ENCODE measurements at regions not wholly inside any gene's neighbourhood (a gene's known extent, or its start where the extent isn't known, plus 50 kb on each side); places are given as distances from the start of the nearest gene placed in this dataset.
"Not testable (repeated sequence)": the region's sequence is repeated elsewhere in the genome, so short reads cannot be mapped to it uniquely, and the experiment has no call there.

DNA sequence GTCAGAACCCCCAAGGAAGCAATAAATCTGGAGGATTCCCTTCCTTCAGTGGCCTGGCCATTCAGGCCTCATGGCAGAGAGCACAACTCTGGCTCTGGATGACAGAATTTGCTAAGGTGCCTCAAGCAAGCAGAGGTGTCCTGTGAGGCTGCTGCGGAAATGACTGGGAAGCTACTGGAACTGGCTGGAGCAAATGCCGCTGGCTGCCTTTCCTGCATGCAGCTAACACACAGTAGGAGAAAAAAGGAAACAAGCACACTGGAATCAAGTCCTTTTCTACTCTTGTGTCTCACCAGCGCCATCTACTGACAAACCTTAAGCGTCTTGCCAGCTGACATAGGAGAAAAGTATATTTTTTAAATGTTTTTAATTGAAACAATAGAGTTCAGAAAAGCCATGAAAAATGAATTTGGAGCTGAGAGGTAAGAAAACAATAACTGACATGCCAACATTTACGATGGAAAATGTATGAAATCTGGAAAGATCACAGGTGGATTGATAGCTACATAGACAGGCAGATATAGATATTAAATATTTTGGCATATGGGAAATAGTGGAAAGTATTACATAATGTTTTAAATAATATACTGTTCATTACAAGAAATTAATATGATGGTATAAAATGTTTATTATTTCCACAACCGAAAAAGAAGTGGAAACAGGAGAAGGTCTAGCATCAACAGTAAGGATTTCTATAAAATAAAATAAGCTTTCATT lies 951.6 kb downstream of the ANKRD7 start:
- no peak for DNase-seq

DNA sequence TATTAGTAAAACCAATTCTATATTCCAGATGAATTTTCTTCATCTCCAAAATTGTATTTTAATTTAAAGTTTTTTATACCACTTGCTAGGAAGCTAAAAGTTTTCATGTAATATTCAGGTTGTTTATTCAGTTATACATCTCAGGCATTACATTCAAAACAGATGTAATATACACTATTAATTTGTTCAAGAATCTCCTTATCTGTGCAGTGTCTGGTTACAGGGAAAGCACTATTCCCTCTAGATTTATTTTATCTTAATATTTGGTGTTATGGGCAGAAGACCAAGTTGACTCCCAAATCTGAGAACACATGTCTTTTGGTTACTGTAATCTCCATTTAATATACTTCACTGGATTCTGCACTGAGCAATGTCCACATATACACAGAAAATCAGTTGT lies 953.4 kb downstream of the ANKRD7 start:
- no peak for DNase-seq

DNA sequence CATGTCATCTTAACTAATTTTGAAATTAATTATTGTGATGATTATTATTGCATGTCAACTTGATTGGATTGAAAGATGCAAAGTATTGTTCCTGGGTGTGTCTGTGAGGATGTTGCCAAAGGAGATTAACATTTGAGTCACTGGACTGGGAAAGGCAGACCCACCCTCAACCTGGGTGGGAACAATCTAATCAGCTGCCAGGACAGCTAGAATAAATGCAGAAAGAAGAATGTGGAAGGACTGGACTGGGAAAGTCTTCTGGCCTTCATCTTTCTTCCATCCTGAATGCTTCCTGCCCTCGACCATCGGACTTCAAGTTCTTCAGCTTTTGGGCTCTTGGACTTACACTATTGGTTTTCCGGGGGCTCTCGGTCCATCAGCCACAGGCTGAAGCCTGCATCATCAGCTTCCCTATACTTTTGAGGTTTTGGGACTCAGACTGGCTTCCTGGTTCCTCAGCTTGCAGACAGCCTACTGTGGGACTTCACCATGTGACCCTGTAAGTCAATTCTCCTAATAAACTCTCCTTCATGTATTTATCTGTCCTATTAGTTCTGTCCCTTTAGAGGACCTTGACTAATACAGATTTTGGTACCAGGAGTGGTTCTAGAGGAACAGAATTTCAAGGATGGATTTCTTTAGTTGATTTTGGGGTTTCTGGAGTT lies 959.8 kb downstream of the ANKRD7 start:
- no peak for DNase-seq

DNA sequence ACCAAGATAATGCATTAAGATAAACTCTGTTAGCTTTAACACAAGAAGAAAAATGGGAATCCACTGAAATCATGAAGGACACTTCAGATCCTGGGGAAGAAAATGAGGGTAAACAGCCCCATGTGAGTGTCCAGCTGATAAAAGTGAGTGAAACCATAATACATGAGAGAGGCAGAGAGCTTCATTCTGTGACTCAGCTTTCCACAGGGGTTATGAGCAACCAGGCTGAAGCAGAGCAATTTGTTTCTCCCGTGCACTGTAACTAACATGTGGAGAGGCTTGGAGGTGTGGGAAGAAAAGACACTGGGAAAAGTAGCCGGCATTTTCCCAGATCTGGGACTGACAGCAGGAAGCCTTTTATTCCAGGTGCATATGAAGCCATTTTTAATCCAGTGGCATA lies 971.7 kb downstream of the ANKRD7 start:
- DNase-seq = no peak

DNA sequence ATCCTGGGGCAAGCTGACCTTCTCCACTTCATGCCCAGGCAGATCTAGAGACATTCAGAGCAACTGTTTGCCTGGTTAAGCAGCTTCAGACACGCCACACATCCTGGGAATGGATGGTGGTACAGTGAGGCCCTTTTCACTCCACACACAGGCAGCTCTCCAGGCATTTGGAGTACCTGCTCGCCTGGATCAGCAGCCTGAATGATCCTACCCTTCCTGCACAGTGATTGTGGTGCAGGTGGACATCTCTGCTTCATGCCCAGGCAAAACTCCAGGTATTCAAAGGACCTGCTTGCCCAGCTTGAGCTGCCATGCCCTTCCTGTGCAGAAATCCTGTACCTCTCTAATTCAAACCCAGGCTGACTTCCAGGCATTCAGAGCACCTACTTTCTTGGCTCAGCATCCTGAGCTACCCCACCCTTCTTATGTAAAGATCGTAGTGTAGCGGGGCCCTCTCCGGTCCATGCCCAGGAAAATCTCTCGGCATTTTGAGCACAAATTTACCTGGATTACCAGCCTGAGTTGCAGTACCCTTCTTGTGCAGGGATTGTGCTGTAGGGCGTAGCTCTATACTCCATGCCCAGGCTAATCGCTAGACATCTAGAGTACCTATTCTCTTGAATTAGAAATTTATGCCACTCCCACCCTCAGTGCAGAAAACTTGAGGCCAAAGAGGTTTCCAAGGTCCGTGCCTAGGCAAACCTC lies 972.8 kb downstream of the ANKRD7 start:
- DNase-seq = no peak

DNA sequence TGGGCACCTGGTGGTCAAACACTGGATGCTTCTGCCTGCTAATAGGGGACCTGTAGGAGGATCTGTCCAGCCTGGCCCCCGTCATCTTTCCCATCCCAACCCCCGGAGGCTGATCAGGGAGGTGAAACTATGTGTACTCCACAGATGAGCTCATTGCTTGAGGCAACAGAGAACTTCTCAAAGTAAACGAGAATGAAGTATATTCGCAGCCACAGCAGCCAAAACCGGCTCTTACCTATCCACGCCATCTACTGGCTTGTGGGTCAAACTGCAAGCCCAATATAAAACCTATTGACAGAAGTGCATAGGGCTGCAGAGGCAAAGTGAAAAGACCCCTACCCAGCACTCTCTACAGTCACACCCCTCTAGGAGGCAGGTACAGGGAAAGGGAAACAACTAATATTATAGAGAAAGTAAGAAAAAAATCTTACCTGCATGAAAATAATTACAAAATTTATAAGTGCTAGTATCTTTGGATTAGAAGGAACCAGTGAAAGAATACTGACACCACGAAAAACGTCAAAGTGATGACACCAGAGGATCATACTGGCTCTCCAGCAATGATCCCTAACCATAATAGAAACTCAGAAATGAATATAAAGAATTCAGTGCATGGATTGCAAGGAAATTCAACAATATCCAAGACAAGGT lies 973.5 kb downstream of the ANKRD7 start:
- DNase-seq = no peak

DNA sequence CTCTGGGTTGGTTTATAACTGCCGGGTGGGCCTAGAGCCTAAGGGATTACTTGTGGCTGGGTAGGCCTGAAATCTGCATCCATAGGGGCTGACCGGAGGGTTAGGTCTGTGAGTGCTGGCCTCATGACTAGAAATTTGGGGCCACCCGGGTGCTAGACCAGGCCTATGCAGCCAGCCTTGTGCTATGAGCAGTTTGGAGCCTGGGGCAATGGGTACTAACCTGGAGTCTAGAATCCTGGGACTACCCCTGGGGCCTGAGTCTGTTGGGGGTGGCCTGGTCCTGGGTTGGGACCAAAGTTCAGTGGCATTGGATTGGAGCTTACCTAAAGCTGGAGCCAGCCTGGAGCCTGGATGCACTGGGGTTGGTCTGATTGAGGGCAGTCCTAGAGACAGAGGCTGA lies 995.2 kb downstream of the ANKRD7 start:
- no peak for DNase-seq

DNA sequence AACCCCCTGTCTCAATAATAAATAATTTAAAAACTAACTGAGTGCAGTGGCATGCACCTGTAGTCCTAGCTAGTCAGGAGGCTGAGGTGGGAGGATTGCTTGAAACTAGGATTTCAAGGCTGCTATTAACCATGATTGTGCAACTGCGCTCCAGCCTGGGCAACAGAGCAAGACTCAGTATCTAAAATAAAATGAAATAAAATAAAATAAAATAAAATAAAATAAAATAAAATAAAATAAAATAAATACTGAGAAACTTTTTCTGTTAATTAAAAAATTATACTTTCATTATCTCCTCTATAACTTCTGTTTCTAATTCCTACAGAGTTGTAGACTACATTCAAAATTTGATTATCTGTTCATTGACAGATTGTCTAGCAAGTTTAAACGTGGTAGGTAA lies 999.4 kb downstream of the ANKRD7 start:
- no peak for DNase-seq

DNA sequence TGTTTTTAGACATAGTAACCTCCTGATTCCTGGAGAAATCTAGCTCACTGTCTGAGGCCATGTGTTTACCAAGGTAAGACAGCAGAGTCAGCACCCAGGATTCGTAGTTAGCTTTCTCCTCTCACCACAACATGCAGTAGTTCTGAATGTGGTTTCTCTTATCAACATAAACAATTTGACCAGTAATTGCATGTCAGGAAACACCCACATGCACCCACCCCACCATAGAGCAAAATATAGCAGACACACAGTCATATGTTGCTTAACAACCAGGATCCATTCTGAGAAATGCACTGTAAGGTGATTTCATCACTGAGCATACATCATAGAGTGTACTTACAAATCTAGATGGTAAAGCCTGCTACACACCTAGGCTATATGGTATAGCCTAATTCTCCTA lies 1004.0 kb downstream of the ANKRD7 start:
- no peak for DNase-seq

DNA sequence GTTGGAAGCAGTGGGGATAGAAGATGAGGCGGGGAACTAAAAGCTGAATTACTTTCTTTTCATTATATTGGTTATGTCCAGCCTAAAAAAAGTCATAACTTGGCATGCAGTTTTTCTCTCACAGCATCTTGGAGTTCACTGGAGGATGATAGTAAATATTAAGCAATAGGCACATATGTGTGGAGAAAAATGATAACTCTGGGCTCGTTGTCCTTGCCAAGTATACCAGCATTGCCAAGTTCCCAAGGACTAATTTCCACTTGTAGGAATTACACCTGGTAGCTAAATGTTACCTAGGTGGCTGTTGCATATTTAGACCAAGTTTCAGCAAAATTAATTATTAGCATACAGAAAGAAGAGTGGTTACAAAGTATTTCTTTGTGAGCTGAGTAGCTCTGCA lies 1007.6 kb downstream of the ANKRD7 start:
- no peak for DNase-seq

DNA sequence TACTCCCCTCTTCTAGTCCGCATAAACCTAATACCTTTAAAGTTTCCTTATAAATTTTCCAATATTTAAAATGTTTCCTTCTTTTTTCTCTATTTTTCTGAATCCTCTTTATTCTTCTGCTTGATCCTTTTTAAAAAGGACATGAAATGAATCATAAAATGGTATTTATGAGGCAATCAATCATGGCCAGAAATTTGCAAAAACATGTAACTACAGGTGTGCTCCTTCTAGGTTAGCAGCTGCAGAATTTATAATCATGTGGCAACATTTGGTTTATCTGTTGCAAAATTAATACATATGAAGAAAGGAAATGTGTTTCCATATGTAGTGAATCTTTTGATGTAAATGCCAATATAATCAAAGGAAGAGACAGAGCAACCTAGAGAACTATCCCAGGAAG lies 1008.5 kb downstream of the ANKRD7 start:
- no peak for DNase-seq

DNA sequence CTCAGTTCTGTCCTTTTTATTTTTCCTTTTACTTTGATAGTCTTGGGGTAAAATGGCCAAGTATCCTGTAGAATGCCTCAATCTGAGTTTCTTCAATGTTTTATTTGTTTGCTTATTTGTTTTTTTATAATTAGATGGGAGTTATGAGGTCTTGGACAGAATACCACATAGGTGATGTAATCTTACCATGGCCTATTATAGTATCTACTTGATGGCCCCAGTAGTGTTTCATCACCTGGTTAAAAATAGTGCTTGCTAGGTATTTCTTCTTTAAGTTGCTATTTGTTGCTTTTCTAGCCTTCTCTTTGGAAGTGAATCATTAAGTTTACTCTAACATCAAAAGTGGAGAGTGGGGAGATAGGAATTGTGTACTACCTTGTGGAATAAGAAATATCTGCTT lies 1020.0 kb upstream of the KCND2 start:
- DNase-seq = no peak

DNA sequence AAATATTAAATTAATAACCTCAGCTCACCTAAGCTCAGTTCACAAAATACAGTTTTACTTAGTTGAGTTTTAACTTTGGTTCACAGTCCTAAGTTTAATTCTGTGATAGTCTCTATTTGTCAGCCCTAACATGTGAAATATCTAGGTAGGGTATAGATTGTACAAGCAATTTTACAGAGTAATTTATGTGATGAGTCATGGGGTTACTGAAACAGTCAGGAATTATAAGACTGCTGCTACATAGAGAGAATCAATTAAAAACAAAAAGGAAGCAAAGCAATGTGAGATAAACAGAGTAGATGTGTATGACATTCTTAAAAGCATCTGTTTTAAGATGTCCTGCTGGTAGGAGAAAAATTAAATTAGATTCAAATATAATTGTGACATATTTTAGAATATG lies 1018.2 kb upstream of the KCND2 start:
- DNase-seq = no peak

DNA sequence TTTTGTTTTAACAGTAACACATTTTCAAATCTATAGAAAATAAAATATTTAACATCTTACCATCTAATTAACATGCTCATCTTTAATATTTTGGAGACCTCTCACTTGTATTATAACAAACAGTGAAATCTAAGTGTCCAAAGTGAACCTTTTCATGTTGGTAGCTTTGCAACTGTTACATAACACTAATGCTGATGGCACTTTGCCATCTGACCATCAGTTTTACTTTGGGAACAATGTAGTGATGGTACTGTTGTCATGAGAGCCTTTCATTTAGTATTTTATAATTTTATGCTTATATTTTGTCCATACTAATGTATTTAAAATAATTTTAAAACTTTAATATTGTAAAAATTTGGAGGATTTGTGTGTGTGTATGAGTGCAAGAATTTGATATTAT lies 1017.0 kb upstream of the KCND2 start:
- DNase-seq = no peak

DNA sequence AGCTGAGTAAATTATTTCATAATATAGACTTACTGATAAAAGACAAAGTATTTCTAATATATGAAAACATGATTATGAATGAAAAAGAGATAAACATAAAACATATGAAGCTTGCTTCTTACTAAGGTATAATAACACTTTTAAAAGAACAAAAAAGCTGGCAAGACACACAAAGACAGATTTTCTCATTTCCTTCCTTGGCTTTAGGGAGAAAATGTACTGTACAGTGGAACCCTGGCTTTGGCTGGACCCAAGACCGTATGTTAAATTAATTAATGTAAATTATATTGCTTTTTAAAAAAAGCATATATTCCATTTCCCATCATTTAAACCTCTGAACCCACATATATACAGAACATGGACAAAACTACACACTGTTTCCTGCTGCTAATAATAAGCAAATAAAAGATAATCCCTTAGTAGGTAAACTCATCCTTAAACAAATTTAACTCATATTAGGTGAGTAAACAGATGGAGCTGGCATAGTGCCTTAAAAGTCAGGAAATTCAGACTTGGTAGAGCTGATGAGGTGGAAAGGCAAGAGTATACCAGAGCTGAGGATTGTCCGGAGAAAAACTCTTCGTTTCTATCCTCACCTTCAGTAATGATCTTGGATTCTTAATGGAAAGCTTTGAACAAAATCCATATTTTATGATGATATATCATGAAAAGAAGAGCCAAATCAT lies 1016.4 kb upstream of the KCND2 start:
- no peak for DNase-seq

DNA sequence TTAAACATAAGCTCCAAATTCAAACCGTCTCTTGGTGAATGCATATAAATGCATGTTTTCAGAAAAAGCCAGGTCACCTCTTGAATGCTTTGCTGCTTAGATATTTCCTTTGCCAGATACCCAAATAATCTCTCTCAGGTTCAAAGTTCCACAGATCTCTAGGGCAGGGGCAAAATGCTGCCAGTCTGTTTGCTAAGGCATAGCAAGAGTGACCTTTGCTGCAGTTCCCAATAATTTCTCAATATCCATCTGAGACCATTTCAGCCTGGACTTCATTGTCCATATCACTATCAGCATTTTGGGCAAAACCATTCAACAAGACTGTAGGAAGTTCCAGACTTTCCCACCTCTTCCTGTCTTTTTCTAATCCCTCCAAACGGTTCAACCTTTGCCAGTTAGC lies 1006.2 kb upstream of the KCND2 start:
- DNase-seq = not testable (repeated sequence)

DNA sequence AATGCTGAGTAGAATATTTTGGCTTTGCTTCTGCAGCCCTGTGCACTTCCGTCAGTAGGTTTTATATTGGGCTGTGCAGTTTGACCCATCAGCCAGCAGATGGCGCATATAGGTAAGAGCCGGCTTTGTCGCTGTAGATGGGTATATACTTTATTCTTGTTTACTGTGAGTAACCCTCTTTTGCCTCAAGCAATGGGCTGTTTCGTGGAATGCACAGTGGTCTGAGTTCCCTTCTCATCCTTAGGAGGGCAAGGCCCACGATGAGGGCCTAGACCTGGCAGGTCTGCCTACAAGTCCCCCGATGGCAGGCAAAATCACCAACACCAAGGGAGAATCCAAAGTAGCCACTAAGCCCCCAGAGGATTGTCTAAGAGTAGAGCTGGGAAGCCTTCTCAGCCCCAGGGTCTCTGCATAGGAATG lies 1002.9 kb upstream of the KCND2 start:
- DNase-seq = peak; percentile 1

DNA sequence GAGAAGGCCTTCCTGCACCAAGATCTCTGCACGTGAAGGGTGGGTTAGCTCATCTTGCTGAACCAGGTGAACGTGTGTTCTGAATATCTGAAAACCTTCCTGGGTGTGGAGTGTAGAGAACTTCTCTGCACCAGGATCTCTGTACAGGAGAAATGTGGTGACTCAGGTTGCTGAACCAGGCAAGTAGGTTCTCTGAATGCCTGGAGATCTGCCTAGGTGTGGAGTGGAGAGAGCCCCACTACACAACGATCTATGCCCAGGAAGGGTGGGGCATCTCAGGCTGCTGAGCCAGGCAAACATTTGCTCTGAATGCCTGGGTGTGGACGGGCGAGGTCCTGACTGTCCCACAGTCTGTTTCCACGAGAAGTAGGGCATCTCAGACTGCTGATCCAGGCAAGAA lies 1002.3 kb upstream of the KCND2 start:
- no peak for DNase-seq

DNA sequence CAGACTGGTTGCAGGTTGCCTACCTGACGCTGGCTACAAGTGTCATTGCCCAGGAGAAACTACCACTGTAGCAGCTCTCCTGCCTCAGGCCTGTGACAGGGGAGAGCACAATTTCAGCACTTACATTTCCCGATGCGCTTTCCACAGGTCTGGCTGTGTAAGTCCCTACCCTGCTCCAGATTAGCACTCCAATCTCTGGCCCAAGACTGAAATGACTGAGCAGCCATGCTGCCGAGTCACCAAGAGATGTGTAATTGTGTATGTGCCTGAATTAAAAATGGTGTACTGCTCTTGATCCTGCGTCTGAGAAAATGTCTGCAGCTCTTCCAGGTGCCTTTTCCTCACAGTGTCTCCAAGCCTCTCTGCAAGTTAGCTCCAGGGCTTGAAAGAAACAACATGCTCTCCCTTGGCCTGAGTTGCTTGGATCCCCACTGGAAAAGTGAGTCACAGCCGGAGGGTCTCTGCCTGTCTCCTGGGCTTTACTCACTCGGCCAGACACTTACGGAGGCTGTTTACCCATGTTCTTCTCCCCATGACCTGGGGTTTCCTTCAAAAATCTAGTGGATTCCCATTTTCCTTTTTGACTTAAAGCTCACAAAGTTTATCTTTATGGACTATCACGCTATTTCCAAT lies 1001.7 kb upstream of the KCND2 start:
- no peak for DNase-seq

DNA sequence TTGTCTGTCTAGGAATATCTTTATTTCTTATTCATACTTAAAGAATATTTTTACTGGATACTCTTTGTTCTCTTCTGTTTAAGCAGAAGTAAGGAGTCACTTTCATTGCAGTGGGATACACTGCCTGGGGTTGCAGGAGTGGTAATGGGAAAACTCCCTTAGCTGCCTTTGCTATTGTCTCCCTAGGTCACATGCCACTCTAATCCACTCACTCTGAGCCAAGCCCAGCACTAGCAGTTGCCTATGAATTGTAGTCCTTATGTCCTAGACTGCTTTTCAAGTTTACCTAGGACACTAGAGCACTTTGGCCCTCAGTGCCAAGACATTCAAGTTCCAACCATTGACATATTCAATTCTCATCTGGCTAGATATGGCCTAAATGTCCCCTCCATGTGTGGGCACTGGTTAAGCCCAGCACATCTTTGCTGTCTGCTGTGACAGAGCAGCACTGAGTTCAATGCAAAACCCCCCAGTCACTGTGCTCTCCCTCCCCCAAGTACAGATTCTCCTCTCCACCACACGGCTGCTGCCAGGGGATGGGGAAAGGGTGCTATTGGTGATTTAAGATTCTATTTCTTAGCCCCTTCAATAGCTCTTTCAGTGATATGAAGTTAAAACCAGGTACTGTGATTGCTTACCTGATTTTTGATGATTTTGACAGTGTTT lies 991.7 kb upstream of the KCND2 start:
- no peak for DNase-seq

DNA sequence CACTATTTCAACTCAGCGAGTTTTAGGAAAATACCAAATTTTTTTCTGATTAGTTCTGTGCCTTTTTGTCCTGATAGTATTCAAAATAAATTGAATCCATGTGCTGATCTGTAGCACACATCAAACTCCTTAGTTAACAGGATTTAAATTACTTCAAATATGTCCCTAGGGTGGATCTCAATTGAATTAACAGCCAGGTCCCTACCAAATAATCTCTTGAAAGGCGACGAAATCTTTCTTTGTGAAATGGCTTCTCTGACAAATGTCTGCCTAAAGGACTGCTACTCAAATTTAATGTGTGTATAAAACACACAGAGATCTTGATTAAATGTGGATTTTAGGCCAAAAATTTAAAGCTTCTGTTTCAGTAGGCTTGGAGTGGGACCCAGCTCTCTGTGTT lies 989.6 kb upstream of the KCND2 start:
- DNase-seq = no peak

DNA sequence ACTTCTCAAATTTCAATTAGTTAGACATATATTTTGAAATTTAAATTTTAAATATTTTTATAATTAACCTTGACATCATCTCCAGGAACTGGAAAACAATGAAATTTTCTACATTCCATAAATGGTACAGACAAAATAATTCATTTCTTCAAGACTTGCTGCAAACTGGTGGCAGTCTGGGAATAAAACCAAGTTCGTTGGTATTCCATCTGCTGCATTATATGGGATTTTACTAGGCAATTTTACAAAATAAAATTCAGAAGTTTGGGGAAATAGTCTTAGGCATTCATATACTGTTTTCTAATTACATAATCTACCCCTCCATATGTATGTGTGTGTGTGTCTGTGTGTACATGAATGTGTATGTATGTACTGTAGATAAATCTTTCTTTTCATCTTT lies 984.6 kb upstream of the KCND2 start:
- DNase-seq = no peak
